ENCODE measurements at regions not wholly inside any gene's neighbourhood (a gene's known extent, or its start where the extent isn't known, plus 50 kb on each side); places are given as distances from the start of the nearest gene placed in this dataset.

DNA sequence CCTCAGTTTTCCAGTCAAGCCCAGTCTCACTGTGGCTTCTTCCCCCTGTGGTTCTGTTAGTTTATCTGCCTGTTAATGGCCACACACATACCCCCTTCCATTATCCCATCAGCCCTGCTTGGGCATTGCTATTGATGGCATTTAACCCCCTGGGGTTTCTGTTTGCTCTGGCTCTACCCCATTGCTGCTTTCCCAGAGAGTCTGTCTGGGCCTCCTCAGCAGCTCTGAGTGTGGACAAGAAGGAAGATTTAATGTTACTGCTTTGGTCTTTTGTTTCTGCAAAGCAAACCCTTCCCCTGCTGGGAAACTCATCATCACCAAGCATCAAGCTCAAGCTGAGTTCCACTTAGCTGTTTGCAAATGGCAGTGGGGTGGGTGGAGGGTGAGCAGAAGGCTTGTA lies 162.7 kb downstream of the CCT6B start:
- no peak for DNase-seq (ENCODE audit: low spot score)
- no peaks in the 10 kb centered on the region for H3K27me3 ChIP-seq (ENCODE audit: control insufficient read depth in 4 of 4, insufficient read depth in 4 of 4, low read length in 3 of 4)
- no peaks in the 10 kb centered on the region for H3K4me1 ChIP-seq (ENCODE audit: control insufficient read depth in 4 of 4, insufficient read depth in 4 of 4, low read length in 3 of 4)
- H3K36me3 ChIP-seq (ENCODE audit: control insufficient read depth in 4 of 4, insufficient read depth in 3 of 4, low read depth in 1 of 4, low read length in 3 of 4) = no peaks in the 10 kb centered on the region
- TF ChIP-seq, protein P1, sequence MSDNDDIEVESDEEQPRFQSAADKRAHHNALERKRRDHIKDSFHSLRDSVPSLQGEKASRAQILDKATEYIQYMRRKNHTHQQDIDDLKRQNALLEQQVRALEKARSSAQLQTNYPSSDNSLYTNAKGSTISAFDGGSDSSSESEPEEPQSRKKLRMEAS (IDR thresholded peaks at IDR 0.05) = no peak
- TF ChIP-seq, protein P2, sequence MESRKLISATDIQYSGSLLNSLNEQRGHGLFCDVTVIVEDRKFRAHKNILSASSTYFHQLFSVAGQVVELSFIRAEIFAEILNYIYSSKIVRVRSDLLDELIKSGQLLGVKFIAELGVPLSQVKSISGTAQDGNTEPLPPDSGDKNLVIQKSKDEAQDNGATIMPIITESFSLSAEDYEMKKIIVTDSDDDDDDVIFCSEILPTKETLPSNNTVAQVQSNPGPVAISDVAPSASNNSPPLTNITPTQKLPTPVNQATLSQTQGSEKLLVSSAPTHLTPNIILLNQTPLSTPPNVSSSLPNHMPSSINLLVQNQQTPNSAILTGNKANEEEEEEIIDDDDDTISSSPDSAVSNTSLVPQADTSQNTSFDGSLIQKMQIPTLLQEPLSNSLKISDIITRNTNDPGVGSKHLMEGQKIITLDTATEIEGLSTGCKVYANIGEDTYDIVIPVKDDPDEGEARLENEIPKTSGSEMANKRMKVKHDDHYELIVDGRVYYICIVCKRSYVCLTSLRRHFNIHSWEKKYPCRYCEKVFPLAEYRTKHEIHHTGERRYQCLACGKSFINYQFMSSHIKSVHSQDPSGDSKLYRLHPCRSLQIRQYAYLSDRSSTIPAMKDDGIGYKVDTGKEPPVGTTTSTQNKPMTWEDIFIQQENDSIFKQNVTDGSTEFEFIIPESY (IDR thresholded peaks at IDR 0.05) = no peak
- TF ChIP-seq NR2F2 (IDR thresholded peaks at IDR 0.05) = no peak
- TF ChIP-seq TAF1 (conservative IDR thresholded peaks at IDR 0.05) = no peak
- no peak for TF ChIP-seq HNF4A (conservative IDR thresholded peaks at IDR 0.05)
- TF ChIP-seq FOXA2 (IDR thresholded peaks at IDR 0.05) = no peak
- no peak for TF ChIP-seq YY1 (IDR thresholded peaks at IDR 0.05)
- no peak for TF ChIP-seq SP1 (IDR thresholded peaks at IDR 0.05)
- TF ChIP-seq HNF4G (IDR thresholded peaks at IDR 0.05) = no peak
- TF ChIP-seq EGR1 (IDR thresholded peaks at IDR 0.05; ENCODE audit: low read depth in 2 of 2) = no peak
- H3K4me3 ChIP-seq (ENCODE audit: low read depth in 1 of 3, low read length in 3 of 3) = no peak overlapping the region
- no peak overlapping the region for H3K9ac ChIP-seq (ENCODE audit: low read depth in 1 of 2, low read length in 2 of 2)
- peaks cover 4 to 20% (median 18%) of the 10 kb centered on the region in 4 donors for H3K9me3 ChIP-seq (ENCODE audit: control insufficient read depth in 4 of 4, low read length in 3 of 4)
- no peak overlapping the region for H3K27ac ChIP-seq (ENCODE audit: low read depth in 1 of 2, low read length in 2 of 2)

DNA sequence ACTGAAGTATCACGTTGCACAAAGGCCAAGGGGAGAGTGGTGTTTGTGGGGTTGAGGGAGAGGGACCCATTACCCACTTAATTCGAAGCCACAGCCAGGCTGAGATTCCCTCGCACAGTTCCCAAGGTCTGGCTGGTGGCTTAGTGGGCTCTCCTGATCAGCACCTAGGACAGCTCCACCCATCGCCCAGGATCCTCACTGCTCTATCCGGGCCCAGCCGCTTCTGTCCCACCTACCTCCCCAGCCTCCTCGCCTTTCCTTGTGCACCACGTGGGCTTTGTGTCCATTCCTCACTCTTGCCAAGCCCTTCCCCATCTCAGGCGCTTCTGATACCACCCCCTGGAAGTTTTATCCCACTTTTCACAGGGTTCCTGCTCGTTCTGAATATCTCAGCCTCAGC lies 163.5 kb downstream of the CCT6B start:
- H3K27ac ChIP-seq (ENCODE audit: low read depth in 1 of 2, low read length in 2 of 2) = no peak overlapping the region
- no peak overlapping the region for H3K4me3 ChIP-seq (ENCODE audit: low read depth in 1 of 3, low read length in 3 of 3)
- H3K9me3 ChIP-seq (ENCODE audit: control insufficient read depth in 4 of 4, low read length in 3 of 4) = peaks cover 4 to 20% (median 18%) of the 10 kb centered on the region in 4 donors
- WGBS = 11% methylated on average over 10 of the region's 10 CpGs
- TF ChIP-seq, protein P3, sequence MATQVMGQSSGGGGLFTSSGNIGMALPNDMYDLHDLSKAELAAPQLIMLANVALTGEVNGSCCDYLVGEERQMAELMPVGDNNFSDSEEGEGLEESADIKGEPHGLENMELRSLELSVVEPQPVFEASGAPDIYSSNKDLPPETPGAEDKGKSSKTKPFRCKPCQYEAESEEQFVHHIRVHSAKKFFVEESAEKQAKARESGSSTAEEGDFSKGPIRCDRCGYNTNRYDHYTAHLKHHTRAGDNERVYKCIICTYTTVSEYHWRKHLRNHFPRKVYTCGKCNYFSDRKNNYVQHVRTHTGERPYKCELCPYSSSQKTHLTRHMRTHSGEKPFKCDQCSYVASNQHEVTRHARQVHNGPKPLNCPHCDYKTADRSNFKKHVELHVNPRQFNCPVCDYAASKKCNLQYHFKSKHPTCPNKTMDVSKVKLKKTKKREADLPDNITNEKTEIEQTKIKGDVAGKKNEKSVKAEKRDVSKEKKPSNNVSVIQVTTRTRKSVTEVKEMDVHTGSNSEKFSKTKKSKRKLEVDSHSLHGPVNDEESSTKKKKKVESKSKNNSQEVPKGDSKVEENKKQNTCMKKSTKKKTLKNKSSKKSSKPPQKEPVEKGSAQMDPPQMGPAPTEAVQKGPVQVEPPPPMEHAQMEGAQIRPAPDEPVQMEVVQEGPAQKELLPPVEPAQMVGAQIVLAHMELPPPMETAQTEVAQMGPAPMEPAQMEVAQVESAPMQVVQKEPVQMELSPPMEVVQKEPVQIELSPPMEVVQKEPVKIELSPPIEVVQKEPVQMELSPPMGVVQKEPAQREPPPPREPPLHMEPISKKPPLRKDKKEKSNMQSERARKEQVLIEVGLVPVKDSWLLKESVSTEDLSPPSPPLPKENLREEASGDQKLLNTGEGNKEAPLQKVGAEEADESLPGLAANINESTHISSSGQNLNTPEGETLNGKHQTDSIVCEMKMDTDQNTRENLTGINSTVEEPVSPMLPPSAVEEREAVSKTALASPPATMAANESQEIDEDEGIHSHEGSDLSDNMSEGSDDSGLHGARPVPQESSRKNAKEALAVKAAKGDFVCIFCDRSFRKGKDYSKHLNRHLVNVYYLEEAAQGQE (IDR thresholded peaks at IDR 0.05) = peak; percentile 98
- TF ChIP-seq EGR1 (IDR thresholded peaks at IDR 0.05; ENCODE audit: low read depth in 2 of 2) = no peak
- H3K36me3 ChIP-seq (ENCODE audit: control insufficient read depth in 4 of 4, insufficient read depth in 3 of 4, low read depth in 1 of 4, low read length in 3 of 4) = no peaks in the 10 kb centered on the region
- peaks cover 0 to 2% (median 0%) of the 10 kb centered on the region in 4 donors for H3K27me3 ChIP-seq (ENCODE audit: control insufficient read depth in 4 of 4, insufficient read depth in 4 of 4, low read length in 3 of 4)
- DNase-seq (ENCODE audit: low spot score) = peak; percentile 47
- H3K9ac ChIP-seq (ENCODE audit: low read depth in 1 of 2, low read length in 2 of 2) = no peak overlapping the region
- H3K4me1 ChIP-seq (ENCODE audit: control insufficient read depth in 4 of 4, insufficient read depth in 4 of 4, low read length in 3 of 4) = no peaks in the 10 kb centered on the region

DNA sequence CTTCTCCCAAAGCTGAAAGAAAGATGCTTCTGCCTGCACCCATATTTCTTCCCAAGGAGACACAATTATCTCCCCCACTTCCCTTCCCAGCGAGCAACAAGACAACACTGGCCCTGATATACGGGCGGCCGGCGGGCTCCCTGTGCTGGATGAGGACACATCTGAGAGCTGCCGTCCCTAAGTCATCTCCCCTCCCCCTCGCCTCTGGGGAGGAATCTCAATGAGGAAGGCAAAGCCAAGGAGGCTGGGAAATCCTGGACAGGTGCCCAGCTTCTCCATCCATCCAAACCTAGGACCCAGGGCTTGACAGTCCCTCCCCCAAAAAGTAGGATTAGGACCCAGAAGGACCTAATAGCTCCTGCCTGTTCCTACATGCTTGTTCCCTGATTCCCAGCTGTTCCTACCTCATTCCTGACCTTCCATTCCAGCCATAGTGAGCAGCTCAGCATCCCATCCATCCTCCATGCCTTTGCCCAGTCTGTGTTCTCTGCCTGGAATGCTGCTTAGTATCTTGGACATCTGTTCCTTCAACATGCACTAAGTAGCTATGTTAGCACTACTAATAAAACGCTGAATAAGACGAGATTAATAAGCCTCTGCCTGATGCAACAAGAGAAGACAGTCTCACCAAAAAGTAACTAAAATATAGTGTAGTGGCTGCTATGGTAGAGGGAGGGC lies 167.9 kb downstream of the CCT6B start:
- H3K4me1 ChIP-seq (ENCODE audit: control insufficient read depth in 4 of 4, insufficient read depth in 4 of 4, low read length in 3 of 4) = no peaks in the 10 kb centered on the region
- no peak for DNase-seq (ENCODE audit: low spot score)
- 55% methylated on average over 9 of the region's 9 CpGs for WGBS

More for the DNA sequence above, 167.9 kb downstream of the CCT6B start:
- no peaks in the 10 kb centered on the region for H3K36me3 ChIP-seq (ENCODE audit: control insufficient read depth in 4 of 4, insufficient read depth in 3 of 4, low read depth in 1 of 4, low read length in 3 of 4)
- no peak overlapping the region for H3K9ac ChIP-seq (ENCODE audit: low read depth in 1 of 2, low read length in 2 of 2)
- H3K9me3 ChIP-seq (ENCODE audit: control insufficient read depth in 4 of 4, low read length in 3 of 4) = no peaks in the 10 kb centered on the region
- peaks cover 0 to 2% (median 0%) of the 10 kb centered on the region in 4 donors for H3K27me3 ChIP-seq (ENCODE audit: control insufficient read depth in 4 of 4, insufficient read depth in 4 of 4, low read length in 3 of 4)
- no peak overlapping the region for H3K27ac ChIP-seq (ENCODE audit: low read depth in 1 of 2, low read length in 2 of 2)
- TF ChIP-seq HNF4G (IDR thresholded peaks at IDR 0.05) = no peak
- no peak for TF ChIP-seq HNF4A (conservative IDR thresholded peaks at IDR 0.05)
- no peak for TF ChIP-seq EGR1 (IDR thresholded peaks at IDR 0.05; ENCODE audit: low read depth in 2 of 2)
- TF ChIP-seq, protein P4, sequence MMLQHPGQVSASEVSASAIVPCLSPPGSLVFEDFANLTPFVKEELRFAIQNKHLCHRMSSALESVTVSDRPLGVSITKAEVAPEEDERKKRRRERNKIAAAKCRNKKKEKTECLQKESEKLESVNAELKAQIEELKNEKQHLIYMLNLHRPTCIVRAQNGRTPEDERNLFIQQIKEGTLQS (IDR thresholded peaks at IDR 0.05) = no peak
- TF ChIP-seq YY1 (IDR thresholded peaks at IDR 0.05) = no peak
- TF ChIP-seq FOXA1 (IDR thresholded peaks at IDR 0.05) = no peak
- TF ChIP-seq RAD21 (IDR thresholded peaks at IDR 0.05) = no peak
- TF ChIP-seq FOXA2 (IDR thresholded peaks at IDR 0.05) = no peak
- TF ChIP-seq, protein P3 (IDR thresholded peaks at IDR 0.05) = no peak
- H3K4me3 ChIP-seq (ENCODE audit: low read depth in 1 of 3, low read length in 3 of 3) = no peak overlapping the region
